Mesothelial cell of epicardium (in vitro differentiated cells): ENCODE measurements at regions not wholly inside any gene's neighbourhood (a gene's known extent, or its start where the extent isn't known, plus 50 kb on each side); places are given as distances from the start of the nearest gene placed in this dataset.
A peak's percentile ranks its signal among the peaks of the same experiment; 100 is the strongest.

Source experiments
- DNase-seq, 2 experiments: peaks; one replicate each; pipeline ENCODE4 v3.0.0; 2021; ENCODE audit warnings: low spot score in 2 of 2; ENCODE audit not compliant: unreplicated experiment in 2 of 2
- H3K27ac Mint-ChIP-seq: 2 replicates; pipeline ENCODE4 v1.8.0; 2021; ENCODE audit warnings: mixed read lengths
- H3K27me3 Mint-ChIP-seq: 2 replicates; pipeline ENCODE4 v1.8.0; 2021; ENCODE audit warnings: low read depth, mixed read lengths
- H3K36me3 Mint-ChIP-seq: 2 replicates; pipeline ENCODE4 v1.8.0; 2021; ENCODE audit warnings: mixed read lengths
- H3K4me1 Mint-ChIP-seq: 2 replicates; pipeline ENCODE4 v1.8.0; 2021; ENCODE audit warnings: mixed read lengths
- H3K4me3 Mint-ChIP-seq: 2 replicates; pipeline ENCODE4 v1.8.0; 2021; ENCODE audit warnings: mild to moderate bottlenecking, moderate library complexity, mixed read lengths
- H3K9me3 Mint-ChIP-seq: 2 replicates; pipeline ENCODE4 v1.8.0; 2021; ENCODE audit warnings: mixed read lengths
- TF ChIP-seq, protein P1 (sequence below): fragments of 200-600 bp; sonication (generic); IDR thresholded peaks from one replicate; pipeline ENCODE4 v1.5.0; 2021; ENCODE audit warnings: antibody characterized with exemption; ENCODE audit not compliant: unreplicated experiment

DNA sequence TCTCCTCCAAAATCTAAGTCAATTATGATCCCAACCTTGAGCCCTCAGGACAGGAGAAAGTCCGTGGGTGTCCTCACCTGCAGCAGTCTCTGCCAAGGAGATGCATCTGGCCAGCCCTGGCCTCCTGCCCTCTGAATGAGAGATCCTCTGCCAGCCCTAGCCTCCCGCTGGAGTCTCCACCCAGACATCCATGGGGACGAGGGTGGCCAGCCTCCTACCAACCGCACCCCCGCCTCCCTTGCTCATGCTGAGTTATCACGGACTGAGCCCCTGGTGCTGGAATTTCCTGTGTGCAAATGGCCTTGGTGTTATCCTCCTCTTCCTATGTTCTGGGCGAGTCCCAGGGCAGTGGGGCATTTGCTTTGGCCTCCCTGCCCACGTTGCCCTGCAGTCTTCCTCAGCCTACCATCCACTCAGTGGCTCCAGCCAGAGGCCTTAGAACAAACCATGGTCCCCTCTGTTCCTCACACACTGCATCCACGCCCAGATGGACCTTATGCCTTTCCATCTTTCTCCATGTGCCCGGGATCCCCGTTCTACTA is 116.4 kb downstream of the ACKR3 start:
- no peak overlapping the region for H3K4me3 Mint-ChIP-seq
- TF ChIP-seq, protein P1, sequence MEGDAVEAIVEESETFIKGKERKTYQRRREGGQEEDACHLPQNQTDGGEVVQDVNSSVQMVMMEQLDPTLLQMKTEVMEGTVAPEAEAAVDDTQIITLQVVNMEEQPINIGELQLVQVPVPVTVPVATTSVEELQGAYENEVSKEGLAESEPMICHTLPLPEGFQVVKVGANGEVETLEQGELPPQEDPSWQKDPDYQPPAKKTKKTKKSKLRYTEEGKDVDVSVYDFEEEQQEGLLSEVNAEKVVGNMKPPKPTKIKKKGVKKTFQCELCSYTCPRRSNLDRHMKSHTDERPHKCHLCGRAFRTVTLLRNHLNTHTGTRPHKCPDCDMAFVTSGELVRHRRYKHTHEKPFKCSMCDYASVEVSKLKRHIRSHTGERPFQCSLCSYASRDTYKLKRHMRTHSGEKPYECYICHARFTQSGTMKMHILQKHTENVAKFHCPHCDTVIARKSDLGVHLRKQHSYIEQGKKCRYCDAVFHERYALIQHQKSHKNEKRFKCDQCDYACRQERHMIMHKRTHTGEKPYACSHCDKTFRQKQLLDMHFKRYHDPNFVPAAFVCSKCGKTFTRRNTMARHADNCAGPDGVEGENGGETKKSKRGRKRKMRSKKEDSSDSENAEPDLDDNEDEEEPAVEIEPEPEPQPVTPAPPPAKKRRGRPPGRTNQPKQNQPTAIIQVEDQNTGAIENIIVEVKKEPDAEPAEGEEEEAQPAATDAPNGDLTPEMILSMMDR, result no peak

GRCh38 chr2:236686561-236686960 is 116.9 kb downstream of the ACKR3 start:
- peaks cover 67% of the 10 kb centered on the region for H3K4me1 Mint-ChIP-seq
- no peak for DNase-seq

More for the DNA sequence above, 116.4 kb downstream of the ACKR3 start:
- Mint-ChIP-seq H3K9me3 (no peaks in the 10 kb centered on the region), H3K36me3 (no peaks in the 10 kb centered on the region), H3K27ac (peak overlapping the region; percentile 39), H3K4me1 (peaks cover 64% of the 10 kb centered on the region), H3K27me3 (no peaks in the 10 kb centered on the region)
- DNase-seq, result no peak

GRCh38 chr2:236687296-236687965 is 117.8 kb downstream of the ACKR3 start:
- H3K27ac Mint-ChIP-seq, result peak overlapping the region; percentile 53
- no peaks in the 10 kb centered on the region for H3K36me3 Mint-ChIP-seq
- TF ChIP-seq, protein P1, result no peak
- H3K4me1 Mint-ChIP-seq, result peaks cover 75% of the 10 kb centered on the region
- H3K4me3 Mint-ChIP-seq, result no peak overlapping the region
- H3K9me3 Mint-ChIP-seq, result no peaks in the 10 kb centered on the region
- no peak for DNase-seq
- H3K27me3 Mint-ChIP-seq, result no peaks in the 10 kb centered on the region

More at GRCh38 chr2:236686561-236686960, 116.9 kb downstream of the ACKR3 start:
- Mint-ChIP-seq H3K36me3 (no peaks in the 10 kb centered on the region), H3K9me3 (no peaks in the 10 kb centered on the region), H3K27ac (peak overlapping the region; percentile 39), H3K4me3 (no peak overlapping the region), H3K27me3 (no peaks in the 10 kb centered on the region)
- TF ChIP-seq, protein P1, result no peak

GRCh38 chr2:236688157-236688556 is 118.5 kb downstream of the ACKR3 start:
- Mint-ChIP-seq H3K27me3 (no peaks in the 10 kb centered on the region), H3K27ac (peak overlapping the region; percentile 86), H3K36me3 (no peaks in the 10 kb centered on the region), H3K4me1 (peaks cover 74% of the 10 kb centered on the region), H3K4me3 (no peak overlapping the region), H3K9me3 (no peaks in the 10 kb centered on the region)
- DNase-seq, result no peak
- TF ChIP-seq, protein P1, result no peak

DNA sequence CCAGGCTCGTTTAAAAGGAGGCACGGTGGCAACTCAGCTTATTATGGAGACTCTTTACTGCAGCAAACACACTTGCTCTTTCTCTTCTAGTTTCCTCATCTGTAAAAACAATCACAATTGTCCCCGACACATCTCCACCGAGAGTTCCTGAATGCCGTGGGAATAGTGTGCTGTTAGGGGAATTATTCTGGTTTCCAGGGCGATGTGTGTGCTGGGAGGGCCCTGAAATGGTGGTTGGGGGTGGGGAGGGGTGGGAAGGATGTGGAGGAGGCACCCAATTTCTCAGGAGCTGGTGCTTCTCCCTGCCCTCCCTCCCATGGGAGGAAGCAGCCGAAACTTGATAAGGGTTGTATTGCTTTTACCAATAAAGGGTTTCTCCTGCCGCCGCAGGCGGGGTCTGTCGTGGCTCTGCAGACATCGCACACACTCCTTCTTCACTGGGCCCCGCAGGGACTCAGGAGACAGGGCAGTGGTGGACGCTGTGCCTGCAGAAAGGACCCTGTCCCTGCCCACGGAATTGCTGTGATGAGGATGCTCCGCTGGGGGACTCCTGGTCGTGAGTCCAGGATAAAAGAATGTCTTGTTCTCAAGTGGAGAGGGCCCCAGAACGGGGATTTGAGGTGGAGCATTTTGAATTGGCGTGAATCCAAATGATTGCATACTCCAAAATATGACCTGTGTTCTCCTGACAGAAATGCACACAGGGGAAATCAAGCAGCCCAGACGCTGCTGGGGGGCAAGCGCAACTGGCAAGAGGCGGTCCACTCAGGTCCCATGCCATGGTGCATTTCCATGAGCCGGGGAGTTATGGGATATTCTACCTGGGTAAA is 119.2 kb downstream of the ACKR3 start:
- Mint-ChIP-seq H3K27ac (peak overlapping the region; percentile 86), H3K4me3 (peak overlapping the region; percentile 44), H3K4me1 (peaks cover 80% of the 10 kb centered on the region), H3K9me3 (no peaks in the 10 kb centered on the region), H3K27me3 (no peaks in the 10 kb centered on the region), H3K36me3 (no peaks in the 10 kb centered on the region)
- TF ChIP-seq, protein P1, result no peak
- DNase-seq, result no peak
